ENCODE measurements at regions not wholly inside any gene's neighbourhood (a gene's known extent, or its start where the extent isn't known, plus 50 kb on each side); places are given as distances from the start of the nearest gene placed in this dataset.

DNA sequence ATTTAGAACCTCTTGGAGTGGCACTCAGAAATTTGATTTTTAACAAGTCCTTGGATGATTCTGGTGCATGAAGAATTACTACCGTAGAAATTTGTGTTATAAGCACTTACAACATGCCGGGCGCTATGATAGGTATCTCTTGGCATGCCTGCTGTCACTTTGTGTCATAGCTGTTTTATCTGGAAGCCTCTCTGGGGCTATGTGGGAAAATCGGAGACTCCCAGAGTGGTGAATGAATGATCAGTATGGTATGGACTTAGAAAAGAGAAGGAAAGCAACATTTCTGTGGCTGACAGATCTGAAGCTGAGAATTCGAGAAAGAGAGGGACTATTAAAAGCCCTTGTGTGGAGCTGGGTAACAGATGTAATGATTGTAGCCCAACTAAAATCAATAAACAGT is 177.4 kb upstream of the MAMLD1 start:
- no peaks in the 10 kb centered on the region for H3F3A ChIP-seq (ENCODE audit: low read length, unreplicated experiment)
- ChIA-PET POLR2A (ENCODE audit: unreplicated experiment) (no interaction called here), CTCF (no interaction called here)
- H3K36me3 ChIP-seq (ENCODE audit: low read depth, low read length) = no peaks in the 10 kb centered on the region
- H3K9ac ChIP-seq (ENCODE audit: low read length) = no peak overlapping the region
- no peaks in the 10 kb centered on the region for H3K27me3 ChIP-seq (ENCODE audit: low read length)
- intact Hi-C loops (cut with micrococcal nuclease) = loop anchor here (2.0 kb wide), 2 partner anchors 15 to 149 kb away; no protein-coding TSS in a partner anchor
- H3K27ac ChIP-seq (ENCODE audit: low read length) = no peak overlapping the region
- H3K79me2 ChIP-seq (ENCODE audit: low read length) = no peaks in the 10 kb centered on the region
- DNase-seq = no peak
- TF ChIP-seq EZH2 (IDR thresholded peaks at IDR 0.05; ENCODE audit: low read length, unreplicated experiment) (no peak), EZH2phosphoT487 (IDR thresholded peaks at IDR 0.05; ENCODE audit: borderline replicate concordance, low read length) (no peak), CTCF (conservative IDR thresholded peaks at IDR 0.05; ENCODE audit: low read depth, low read length) (no peak)
- peaks cover 17% of the 10 kb centered on the region for H3K4me1 ChIP-seq (ENCODE audit: insufficient read depth, low read length)
- H2AFZ ChIP-seq (ENCODE audit: low read length) = no peak overlapping the region
- H3K4me2 ChIP-seq (ENCODE audit: low read length) = no peak overlapping the region
- no peaks in the 10 kb centered on the region for H3K9me2 ChIP-seq (replicated peaks; ENCODE audit: low read length)
- no peak for ATAC-seq
- no peaks in the 10 kb centered on the region for H3K9me3 ChIP-seq (ENCODE audit: low read length)
- H3K4me3 ChIP-seq (ENCODE audit: low read length) = no peak overlapping the region
- H4K20me1 ChIP-seq (ENCODE audit: low read length) = no peaks in the 10 kb centered on the region
- BruUV-seq (replicated peaks) = no TSS peak

- no peak overlapping the region for H3K4me3 ChIP-seq (ENCODE audit: low read length)
- no peak for TF ChIP-seq EZH2phosphoT487 (IDR thresholded peaks at IDR 0.05; ENCODE audit: borderline replicate concordance, low read length)
- TF ChIP-seq CTCF (conservative IDR thresholded peaks at IDR 0.05; ENCODE audit: low read depth, low read length) = no peak
- TF ChIP-seq EZH2 (IDR thresholded peaks at IDR 0.05; ENCODE audit: low read length, unreplicated experiment) = no peak
- no peaks in the 10 kb centered on the region for H3K9me2 ChIP-seq (replicated peaks; ENCODE audit: low read length)
- no peak overlapping the region for H3K9ac ChIP-seq (ENCODE audit: low read length)
- no peaks in the 10 kb centered on the region for H3K9me3 ChIP-seq (ENCODE audit: low read length)
- intact Hi-C loops (cut with micrococcal nuclease) = no loop called here
- no peaks in the 10 kb centered on the region for H3K36me3 ChIP-seq (ENCODE audit: low read depth, low read length)
- ATAC-seq (peak; percentile 57), DNase-seq (peak; percentile 61)
- no TSS peak for BruUV-seq (replicated peaks)
- H3K27me3 ChIP-seq (ENCODE audit: low read length) = no peaks in the 10 kb centered on the region
- H3K79me2 ChIP-seq (ENCODE audit: low read length) = no peaks in the 10 kb centered on the region
- no peaks in the 10 kb centered on the region for H4K20me1 ChIP-seq (ENCODE audit: low read length)
- CTCF ChIA-PET = no interaction called here
- POLR2A ChIA-PET (ENCODE audit: unreplicated experiment) = no interaction called here
- H3K4me2 ChIP-seq (ENCODE audit: low read length) = no peak overlapping the region
- H3F3A ChIP-seq (ENCODE audit: low read length, unreplicated experiment) = no peaks in the 10 kb centered on the region
- H2AFZ ChIP-seq (ENCODE audit: low read length) = peak overlapping the region; percentile 44
- 0 out of 2 replicates have a peak overlapping the region, but pooled peaks have one; percentile 16 for H3K27ac ChIP-seq (ENCODE audit: low read length)
- peaks cover 5% of the 10 kb centered on the region; the same call in 1 of the 2 replicates for H3K4me1 ChIP-seq (ENCODE audit: insufficient read depth, low read length)
Measured at GRCh38 chrX:150192816-150193215, 170.3 kb upstream of the MAMLD1 start.

DNA sequence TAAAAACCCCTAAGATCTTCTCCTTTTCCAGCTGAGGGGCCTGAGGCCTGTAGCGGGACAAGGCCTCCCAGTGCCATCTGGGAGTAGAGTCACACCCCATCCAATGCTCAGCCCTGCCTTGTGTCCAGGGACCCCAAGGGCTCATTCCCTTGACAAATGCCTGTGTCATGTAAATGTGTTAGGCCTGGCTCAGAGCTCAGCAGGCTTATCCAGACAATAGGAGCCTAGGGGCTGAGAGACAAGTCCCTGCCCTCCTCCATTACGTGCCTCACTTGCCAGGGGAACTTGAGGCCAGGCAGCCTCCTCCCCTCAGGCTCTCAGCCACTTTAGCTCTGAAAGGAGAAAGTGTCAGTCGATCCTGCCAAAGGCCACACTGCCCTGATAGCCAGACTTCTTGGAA is 166.8 kb upstream of the MAMLD1 start:
- no peak overlapping the region for H2AFZ ChIP-seq (ENCODE audit: low read length)
- H3F3A ChIP-seq (ENCODE audit: low read length, unreplicated experiment) = no peaks in the 10 kb centered on the region
- H3K4me2 ChIP-seq (ENCODE audit: low read length) = no peak overlapping the region
- no peaks in the 10 kb centered on the region for H3K9me2 ChIP-seq (replicated peaks; ENCODE audit: low read length)
- no peak overlapping the region for H3K27ac ChIP-seq (ENCODE audit: low read length)
- H3K4me1 ChIP-seq (ENCODE audit: insufficient read depth, low read length) = peaks cover 31% of the 10 kb centered on the region
- no peaks in the 10 kb centered on the region for H4K20me1 ChIP-seq (ENCODE audit: low read length)
- no peak overlapping the region for H3K4me3 ChIP-seq (ENCODE audit: low read length)
- H3K79me2 ChIP-seq (ENCODE audit: low read length) = no peaks in the 10 kb centered on the region
- BruUV-seq (replicated peaks) = no TSS peak
- ATAC-seq (no peak), DNase-seq (no peak)
- H3K9me3 ChIP-seq (ENCODE audit: low read length) = no peaks in the 10 kb centered on the region
- ChIA-PET CTCF (no interaction called here), POLR2A (ENCODE audit: unreplicated experiment) (no interaction called here)
- no peaks in the 10 kb centered on the region for H3K27me3 ChIP-seq (ENCODE audit: low read length)
- no peak overlapping the region for H3K9ac ChIP-seq (ENCODE audit: low read length)
- H3K36me3 ChIP-seq (ENCODE audit: low read depth, low read length) = no peaks in the 10 kb centered on the region
- intact Hi-C loops (cut with micrococcal nuclease) = no loop called here
- TF ChIP-seq EZH2 (IDR thresholded peaks at IDR 0.05; ENCODE audit: low read length, unreplicated experiment) = no peak
- no peak for TF ChIP-seq EZH2phosphoT487 (IDR thresholded peaks at IDR 0.05; ENCODE audit: borderline replicate concordance, low read length)
- no peak for TF ChIP-seq CTCF (conservative IDR thresholded peaks at IDR 0.05; ENCODE audit: low read depth, low read length)

Data from PC-3 (cell line).